IMR-90 (cell line): ENCODE measurements at regions not wholly inside any gene's neighbourhood (a gene's known extent, or its start where the extent isn't known, plus 50 kb on each side); places are given as distances from the start of the nearest gene placed in this dataset.

Source experiments
- ATAC-seq: fragments of 200-7000 bp; cut with Tn5 transposase; 2 replicates; pipeline ENCODE4 v1.9.1; 2020; ENCODE audit warnings: low read depth, mild to moderate bottlenecking, moderate library complexity
- BruUV-seq: library from RNA; stranded (reverse); fragments of 400-500 nt; replicated peaks from 2 replicates; lab custom pipeline; 2021; lab: Mats Ljungman, UMichigan
- CTCF ChIA-PET: fragments of 300-600 bp; formaldehyde crosslinking; extraction: SDS; loops from one replicate; lab custom pipeline; 2021; ENCODE audit warnings: antibody characterized with exemption; lab: Yijun Ruan, JAX
- POLR2A ChIA-PET: fragments of 300-600 bp; sonication (Branson Sonifier 250); formaldehyde crosslinking; loops from one replicate; lab custom pipeline; 2022; ENCODE audit warnings: antibody characterized with exemption; ENCODE audit not compliant: unreplicated experiment; lab: Charles Lee
- DNase-seq: peaks from one replicate; pipeline ENCODE4 v3.0.0; 2013
- H2AFZ ChIP-seq: replicated peaks from 2 replicates; pipeline ENCODE3; 2013; ENCODE audit warnings: low read length, mild to moderate bottlenecking; ENCODE audit not compliant: poor library complexity
- H2AK5ac ChIP-seq: 2 replicates; pipeline ENCODE4 v1.6.1; 2013; ENCODE audit warnings: low read depth, low read length, inconsistent platforms
- H2AK9ac ChIP-seq: replicated peaks from 2 replicates; pipeline ENCODE3; 2013; ENCODE audit warnings: mild to moderate bottlenecking, low read depth, low read length, moderate library complexity; ENCODE audit not compliant: poor library complexity
- H2BK120ac ChIP-seq: 2 replicates; pipeline ENCODE4 v1.6.1; 2013; ENCODE audit warnings: low read depth, low read length, inconsistent platforms
- H2BK15ac ChIP-seq: 3 replicates; pipeline ENCODE4 v1.6.1; 2013; ENCODE audit warnings: low read depth, low read length, inconsistent platforms
- H2BK20ac ChIP-seq: 2 replicates; pipeline ENCODE4 v1.6.1; 2013; ENCODE audit warnings: low read depth, mild to moderate bottlenecking, inconsistent platforms, low read length, moderate library complexity
- H2BK5ac ChIP-seq: 2 replicates; pipeline ENCODE4 v1.6.1; 2013; ENCODE audit warnings: mild to moderate bottlenecking, low read depth, low read length, inconsistent platforms; ENCODE audit not compliant: poor library complexity, severe bottlenecking
- H3K14ac ChIP-seq: replicated peaks from 2 replicates; pipeline ENCODE4 v1.6.1; 2013; ENCODE audit warnings: low read depth, low read length, inconsistent platforms
- H3K18ac ChIP-seq: 2 replicates; pipeline ENCODE4 v1.6.1; 2013; ENCODE audit warnings: low read depth, low read length, control low read depth
- H3K23ac ChIP-seq: 2 replicates; pipeline ENCODE4 v1.6.1; 2013; ENCODE audit warnings: low read depth, low read length, inconsistent platforms
- H3K27ac ChIP-seq: 2 replicates; pipeline ENCODE4 v1.5.1; 2013; ENCODE audit warnings: mild to moderate bottlenecking, control low read depth, low read length; ENCODE audit not compliant: insufficient read depth
- H3K27me3 ChIP-seq: 2 replicates; pipeline ENCODE4 v1.6.1; 2013; ENCODE audit warnings: low read length; ENCODE audit not compliant: control insufficient read depth, insufficient read depth
- H3K36me3 ChIP-seq: 2 replicates; pipeline ENCODE4 v1.6.1; 2013; ENCODE audit warnings: low read length, mixed read lengths; ENCODE audit not compliant: control insufficient read depth, insufficient read depth
- H3K4ac ChIP-seq: 2 replicates; pipeline ENCODE4 v1.6.1; 2013; ENCODE audit warnings: low read depth, low read length, inconsistent platforms
- H3K4me1 ChIP-seq: 2 replicates; pipeline ENCODE4 v1.6.1; 2013; ENCODE audit warnings: low read length, mixed read lengths; ENCODE audit not compliant: control insufficient read depth, insufficient read depth
- H3K4me2 ChIP-seq: 2 replicates; pipeline ENCODE4 v1.6.1; 2013; ENCODE audit warnings: low read depth, mild to moderate bottlenecking, control low read depth, low read length, moderate library complexity
- H3K4me3 ChIP-seq: 2 replicates; pipeline ENCODE4 v1.5.1; 2013; ENCODE audit warnings: low read depth, mild to moderate bottlenecking, control low read depth, low read length, moderate library complexity; ENCODE audit not compliant: insufficient read depth
- H3K56ac ChIP-seq: 2 replicates; pipeline ENCODE4 v1.6.1; 2013; ENCODE audit warnings: low read length, inconsistent platforms; ENCODE audit not compliant: insufficient read depth; ENCODE audit errors: extremely low read depth
- H3K79me1 ChIP-seq, 2 experiments: 2 replicates each; pipeline ENCODE4 v1.6.1; 2013; ENCODE audit warnings: low read length in 2 of 2, inconsistent platforms in 1 of 2, low read depth in 1 of 2
- H3K9ac ChIP-seq: 2 replicates; pipeline ENCODE4 v1.6.1; 2013; ENCODE audit warnings: low read depth, low read length, control low read depth
- H3K9me1 ChIP-seq: 2 replicates; pipeline ENCODE4 v1.6.1; 2013; ENCODE audit warnings: low read length, inconsistent platforms; ENCODE audit not compliant: insufficient read depth
- H3K9me3 ChIP-seq: 2 replicates; pipeline ENCODE4 v1.6.1; 2013; ENCODE audit warnings: low read length; ENCODE audit not compliant: control insufficient read depth, insufficient read depth
- H4K20me1 ChIP-seq: 2 replicates; pipeline ENCODE4 v1.6.1; 2013; ENCODE audit warnings: low read length, inconsistent platforms; ENCODE audit not compliant: insufficient read depth
- H4K5ac ChIP-seq: 2 replicates; pipeline ENCODE4 v1.6.1; 2013; ENCODE audit warnings: mild to moderate bottlenecking, low read depth, low read length, control low read depth
- H4K8ac ChIP-seq, 2 experiments: 2 replicates each; pipeline ENCODE4 v1.6.1; 2013; ENCODE audit warnings: low read depth in 2 of 2, low read length in 2 of 2, control low read depth in 1 of 2, inconsistent platforms in 1 of 2
- H4K91ac ChIP-seq: 2 replicates; pipeline ENCODE4 v1.6.1; 2013; ENCODE audit warnings: low read depth, low read length, inconsistent platforms; ENCODE audit not compliant: insufficient read depth
- BHLHE40 ChIP-seq: fragments of 150-350 bp; IDR thresholded peaks from 2 replicates; pipeline ENCODE4 v1.6.1; 2016; ENCODE audit warnings: mild to moderate bottlenecking, low read depth, low read length
- CEBPB ChIP-seq: IDR thresholded peaks from 2 replicates; pipeline ENCODE4 v1.6.1; 2012; ENCODE audit warnings: low read depth, low read length, improper control_type of control experiment
- CHD1 ChIP-seq: IDR thresholded peaks from 2 replicates; pipeline ENCODE4 v1.6.1; 2012; ENCODE audit warnings: low read depth, low read length, improper control_type of control experiment
- FOS ChIP-seq: fragments of 150-350 bp; IDR thresholded peaks from 2 replicates; pipeline ENCODE4 v1.6.1; 2016; ENCODE audit warnings: low read depth, low read length
- MAFK ChIP-seq: IDR thresholded peaks from 2 replicates; pipeline ENCODE4 v1.6.1; 2012; ENCODE audit warnings: low read depth, low read length, improper control_type of control experiment
- RCOR1 ChIP-seq: IDR thresholded peaks from 2 replicates; pipeline ENCODE4 v1.6.1; 2012; ENCODE audit warnings: mild to moderate bottlenecking, low read length, improper control_type of control experiment; ENCODE audit not compliant: insufficient replicate concordance
- RFX5 ChIP-seq: IDR thresholded peaks from 2 replicates; pipeline ENCODE4 v1.8.0; 2012; ENCODE audit warnings: low read depth, mild to moderate bottlenecking, low read length, moderate library complexity
- SMC3 ChIP-seq: fragments of 150-350 bp; IDR thresholded peaks from 2 replicates; pipeline ENCODE4 v1.6.1; 2016; ENCODE audit warnings: low read depth, mild to moderate bottlenecking, antibody characterized with exemption, low read length, moderate library complexity
- WGBS, 2 experiments: methylation state at CpG; one replicate each; pipeline versions ENCODE4 v1.1.5 to v1.1.7; 2013; ENCODE audit warnings: missing lambda C conversion rate in 2 of 2; ENCODE audit not compliant: insufficient read length in 1 of 2; ENCODE audit errors: extremely low coverage in 2 of 2; 5-methylcytosine and 5-hydroxymethylcytosine counted together
- dilution Hi-C: fragments of 300-500 bp; cut with HindIII; formaldehyde crosslinking; loops from one replicate; pipeline ENCODE4 v1.14.3; 2018; ENCODE audit warnings: low sequenced_read_pairs; ENCODE audit not compliant: unreplicated experiment
- in situ Hi-C: fragments of 300-500 bp; cut with MboI; formaldehyde crosslinking; loops from 3 replicates; pipeline ENCODE4 v1.14.3; 2019; ENCODE audit warnings: low sequenced_read_pairs, inconsistent platforms, mixed read lengths
- intact Hi-C: fragments of 100-400 bp; cut with micrococcal nuclease; formaldehyde crosslinking; loops from 2 replicates; pipeline ENCODE4 v1.10.0; 2022
- TF ChIP-seq, protein P1 (sequence below): conservative IDR thresholded peaks from 2 replicates; pipeline ENCODE4 v1.5.1; 2012; ENCODE audit warnings: mild to moderate bottlenecking, low read depth, low read length, improper control_type of control experiment
- TF ChIP-seq, protein P2 (sequence below): fragments of 150-350 bp; IDR thresholded peaks from 2 replicates; pipeline ENCODE4 v1.6.1; 2017; ENCODE audit warnings: mild to moderate bottlenecking, antibody characterized with exemption, low read length, low read depth
- TF ChIP-seq, protein P3 (sequence below): fragments of 150-350 bp; IDR thresholded peaks from 2 replicates; pipeline ENCODE4 v1.6.1; 2016; ENCODE audit warnings: low read depth, mild to moderate bottlenecking, low read length, moderate library complexity, borderline replicate concordance

DNA sequence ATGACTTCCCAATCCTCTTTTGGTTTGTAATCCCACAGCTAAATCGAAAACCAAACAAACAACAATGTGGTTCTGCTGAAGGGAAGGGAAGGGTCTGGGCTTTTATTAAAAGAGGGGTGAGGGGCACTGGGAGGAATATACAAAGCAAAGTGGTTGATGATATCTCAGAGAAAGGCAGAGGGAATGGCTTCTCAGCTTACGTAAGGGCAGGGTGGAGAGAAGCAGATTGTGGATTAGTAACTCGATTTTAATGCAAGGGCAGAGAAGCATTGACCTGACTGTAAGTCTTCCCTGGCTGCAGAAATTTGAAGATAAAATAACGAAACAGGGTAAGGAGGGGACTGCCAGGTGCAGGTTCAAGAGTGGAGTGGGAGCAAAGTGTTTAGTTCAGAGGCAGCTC is 438.2 kb upstream of the LRRC7 start:
- 48% methylated on average over 2 of the region's 4 CpGs; no CpG with 5 or more reads in 1 of the 2 experiments for WGBS, 2 experiments
- Histone ChIP-seq H3K56ac (no peak overlapping the region), H3K27me3 (no peaks in the 10 kb centered on the region), H2BK120ac (no peak overlapping the region), H3K18ac (no peak overlapping the region), H3K14ac (no peak overlapping the region), H2BK20ac (no peak overlapping the region), H3K9me1 (no peaks in the 10 kb centered on the region), H3K23ac (no peak overlapping the region), H4K8ac (no peak overlapping the region), H2AK9ac (no peak overlapping the region), H3K4me2 (no peak overlapping the region), H4K5ac (no peak overlapping the region), H3K79me1 (no peaks in the 10 kb centered on the region), H3K4ac (no peak overlapping the region), H3K9ac (no peak overlapping the region), H2BK15ac (no peak overlapping the region), H3K27ac (no peak overlapping the region), H4K20me1 (no peaks in the 10 kb centered on the region), H3K4me1 (no peaks in the 10 kb centered on the region), H2AK5ac (no peak overlapping the region), H2BK5ac (no peak overlapping the region), H4K91ac (no peak overlapping the region), H2AFZ (no peak overlapping the region), H3K36me3 (no peaks in the 10 kb centered on the region), H3K9me3 (no peaks in the 10 kb centered on the region; the same call in 1 of the 2 replicates), H3K4me3 (no peak overlapping the region)
- ChIA-PET CTCF (no interaction called here), POLR2A (no interaction called here)
- intact Hi-C loops, result no loop called here
- BruUV-seq, result no TSS peak
- TF ChIP-seq CEBPB (no peak), SMC3 (no peak), RCOR1 (no peak), BHLHE40 (no peak), RFX5 (no peak), CHD1 (no peak), FOS (no peak), MAFK (no peak)
- TF ChIP-seq, protein P1, sequence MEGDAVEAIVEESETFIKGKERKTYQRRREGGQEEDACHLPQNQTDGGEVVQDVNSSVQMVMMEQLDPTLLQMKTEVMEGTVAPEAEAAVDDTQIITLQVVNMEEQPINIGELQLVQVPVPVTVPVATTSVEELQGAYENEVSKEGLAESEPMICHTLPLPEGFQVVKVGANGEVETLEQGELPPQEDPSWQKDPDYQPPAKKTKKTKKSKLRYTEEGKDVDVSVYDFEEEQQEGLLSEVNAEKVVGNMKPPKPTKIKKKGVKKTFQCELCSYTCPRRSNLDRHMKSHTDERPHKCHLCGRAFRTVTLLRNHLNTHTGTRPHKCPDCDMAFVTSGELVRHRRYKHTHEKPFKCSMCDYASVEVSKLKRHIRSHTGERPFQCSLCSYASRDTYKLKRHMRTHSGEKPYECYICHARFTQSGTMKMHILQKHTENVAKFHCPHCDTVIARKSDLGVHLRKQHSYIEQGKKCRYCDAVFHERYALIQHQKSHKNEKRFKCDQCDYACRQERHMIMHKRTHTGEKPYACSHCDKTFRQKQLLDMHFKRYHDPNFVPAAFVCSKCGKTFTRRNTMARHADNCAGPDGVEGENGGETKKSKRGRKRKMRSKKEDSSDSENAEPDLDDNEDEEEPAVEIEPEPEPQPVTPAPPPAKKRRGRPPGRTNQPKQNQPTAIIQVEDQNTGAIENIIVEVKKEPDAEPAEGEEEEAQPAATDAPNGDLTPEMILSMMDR, result no peak
- TF ChIP-seq, protein P2, sequence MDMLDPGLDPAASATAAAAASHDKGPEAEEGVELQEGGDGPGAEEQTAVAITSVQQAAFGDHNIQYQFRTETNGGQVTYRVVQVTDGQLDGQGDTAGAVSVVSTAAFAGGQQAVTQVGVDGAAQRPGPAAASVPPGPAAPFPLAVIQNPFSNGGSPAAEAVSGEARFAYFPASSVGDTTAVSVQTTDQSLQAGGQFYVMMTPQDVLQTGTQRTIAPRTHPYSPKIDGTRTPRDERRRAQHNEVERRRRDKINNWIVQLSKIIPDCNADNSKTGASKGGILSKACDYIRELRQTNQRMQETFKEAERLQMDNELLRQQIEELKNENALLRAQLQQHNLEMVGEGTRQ, result no peak
- TF ChIP-seq, protein P3, sequence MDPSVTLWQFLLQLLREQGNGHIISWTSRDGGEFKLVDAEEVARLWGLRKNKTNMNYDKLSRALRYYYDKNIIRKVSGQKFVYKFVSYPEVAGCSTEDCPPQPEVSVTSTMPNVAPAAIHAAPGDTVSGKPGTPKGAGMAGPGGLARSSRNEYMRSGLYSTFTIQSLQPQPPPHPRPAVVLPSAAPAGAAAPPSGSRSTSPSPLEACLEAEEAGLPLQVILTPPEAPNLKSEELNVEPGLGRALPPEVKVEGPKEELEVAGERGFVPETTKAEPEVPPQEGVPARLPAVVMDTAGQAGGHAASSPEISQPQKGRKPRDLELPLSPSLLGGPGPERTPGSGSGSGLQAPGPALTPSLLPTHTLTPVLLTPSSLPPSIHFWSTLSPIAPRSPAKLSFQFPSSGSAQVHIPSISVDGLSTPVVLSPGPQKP, result no peak
- DNase-seq (no peak), ATAC-seq (no peak)
- dilution Hi-C loops, result no loop called here
- in situ Hi-C loops, result no loop called here
